Stimulated activated CD4-positive, alpha-beta T cell treated with anti-CD3 and anti-CD28 coated beads, Interleukin-12 subunit alpha, Interleukin-12 subunit beta, amount 100 ng/mL, for 48 hours (primary cell): ENCODE measurements at regions not wholly inside any gene's neighbourhood (a gene's known extent, or its start where the extent isn't known, plus 50 kb on each side); places are given as distances from the start of the nearest gene placed in this dataset.

Source experiments
- DNase-seq, 3 donors: peaks; one replicate each; pipeline ENCODE4 v3.0.0-alpha.2; 2020; ENCODE audit warnings: low read depth in 2 of 3, low spot score in 1 of 3

- DNase-seq = no peak
Observed at GRCh38 chr1:55611123-55611522, 396.0 kb upstream of the USP24 start.

- no peak for DNase-seq
Observed at GRCh38 chr1:55610203-55610602, 395.0 kb upstream of the USP24 start.

- no peak for DNase-seq
Observed at GRCh38 chr1:55609630-55610029, 394.5 kb upstream of the USP24 start.

GRCh38 chr1:55605155-55605554, 390.0 kb upstream of the USP24 start:
- DNase-seq = no peak

GRCh38 chr1:55604749-55605148, 389.6 kb upstream of the USP24 start:
- DNase-seq = no peak

GRCh38 chr1:55604179-55604578, 389.0 kb upstream of the USP24 start:
- DNase-seq = no peak

- DNase-seq = no peak
Observed at GRCh38 chr1:55600242-55600641, 385.1 kb upstream of the USP24 start.

- no peak for DNase-seq
Observed at GRCh38 chr1:55597910-55598309, 382.7 kb upstream of the USP24 start.

GRCh38 chr1:55594701-55595100, 379.5 kb upstream of the USP24 start:
- DNase-seq = no peak

GRCh38 chr1:55593298-55593697, 378.1 kb upstream of the USP24 start:
- no peak for DNase-seq

- no peak for DNase-seq
Observed at GRCh38 chr1:55592122-55592521, 377.0 kb upstream of the USP24 start.

- DNase-seq = no peak
Observed at GRCh38 chr1:55589671-55590297, 374.6 kb upstream of the USP24 start.

GRCh38 chr1:55588309-55588708, 373.1 kb upstream of the USP24 start:
- no peak for DNase-seq

- no peak for DNase-seq
Observed at GRCh38 chr1:55586771-55587170, 371.6 kb upstream of the USP24 start.

- no peak for DNase-seq
Observed at GRCh38 chr1:55585402-55585792, 370.2 kb upstream of the USP24 start.

- DNase-seq = no peak
Observed at GRCh38 chr1:55584526-55585401, 369.6 kb upstream of the USP24 start.

GRCh38 chr1:55582084-55582483, 366.9 kb upstream of the USP24 start:
- no peak for DNase-seq

- no peak for DNase-seq
Observed at GRCh38 chr1:55580845-55581332, 365.7 kb upstream of the USP24 start.

GRCh38 chr1:55579332-55580001, 364.3 kb upstream of the USP24 start:
- DNase-seq = no peak

GRCh38 chr1:55578646-55579045, 363.5 kb upstream of the USP24 start:
- DNase-seq = no peak

- no peak for DNase-seq
Observed at GRCh38 chr1:55575571-55576279, 360.6 kb upstream of the USP24 start.
